GM06990 (cell line): ENCODE measurements at regions not wholly inside any gene's neighbourhood (a gene's known extent, or its start where the extent isn't known, plus 50 kb on each side); places are given as distances from the start of the nearest gene placed in this dataset.
A peak's percentile ranks its signal among the peaks of the same experiment; 100 is the strongest.

Experiments
- DNase-seq: peaks from one replicate; pipeline ENCODE4 v3.0.0-alpha.2; 2011; ENCODE audit not compliant: insufficient read length; ENCODE audit errors: extremely low read depth
- H3K27me3 ChIP-seq: replicated peaks from 2 replicates; pipeline ENCODE4 v1.6.0; 2011; ENCODE audit warnings: low read length; ENCODE audit not compliant: control insufficient read depth, insufficient read depth
- H3K36me3 ChIP-seq: 2 replicates; pipeline ENCODE4 v1.5.1; 2011; ENCODE audit warnings: low read length; ENCODE audit not compliant: control insufficient read depth, insufficient read depth
- H3K4me3 ChIP-seq: replicated peaks from 2 replicates; pipeline ENCODE4 v1.5.1; 2011; ENCODE audit warnings: low read depth, mild to moderate bottlenecking, control low read depth, low read length
- CTCF ChIP-seq: IDR thresholded peaks from 2 replicates; pipeline ENCODE4 v1.5.1; 2011; ENCODE audit warnings: low read length, control low read depth, mild to moderate bottlenecking, inconsistent platforms; ENCODE audit not compliant: insufficient read depth, poor library complexity, severe bottlenecking

GRCh38 chr2:144328938-144329337 lies 191.0 kb downstream of the ZEB2 start:
- no peak for DNase-seq
- no peak for TF ChIP-seq CTCF
- Histone ChIP-seq H3K36me3 (no peaks in the 10 kb centered on the region), H3K4me3 (no peak overlapping the region), H3K27me3 (no peaks in the 10 kb centered on the region)

GRCh38 chr2:144326825-144327224 lies 193.1 kb downstream of the ZEB2 start:
- no peak for TF ChIP-seq CTCF
- no peak for DNase-seq
- no peaks in the 10 kb centered on the region for H3K27me3 ChIP-seq

GRCh38 chr2:144325086-144325485 lies 194.8 kb downstream of the ZEB2 start:
- Histone ChIP-seq H3K27me3 (no peaks in the 10 kb centered on the region), H3K4me3 (no peak overlapping the region), H3K36me3 (no peaks in the 10 kb centered on the region)
- no peak for TF ChIP-seq CTCF
- no peak for DNase-seq

More at GRCh38 chr2:144326825-144327224, 193.1 kb downstream of the ZEB2 start:
- no peaks in the 10 kb centered on the region for H3K36me3 ChIP-seq
- no peak overlapping the region for H3K4me3 ChIP-seq

- no peaks in the 10 kb centered on the region for H3K27me3 ChIP-seq
- H3K36me3 ChIP-seq = no peaks in the 10 kb centered on the region
- TF ChIP-seq CTCF = no peak
- peak overlapping the region; percentile 21; the same call in 1 of the 2 replicates for H3K4me3 ChIP-seq
- DNase-seq = no peak
Observed at GRCh38 chr2:144324446-144325045, 195.4 kb downstream of the ZEB2 start.

GRCh38 chr2:144323946-144324345 lies 196.0 kb downstream of the ZEB2 start:
- no peak for DNase-seq
- H3K27me3 ChIP-seq = no peaks in the 10 kb centered on the region
- TF ChIP-seq CTCF = no peak
- H3K36me3 ChIP-seq = no peaks in the 10 kb centered on the region
- no peak overlapping the region for H3K4me3 ChIP-seq

- Histone ChIP-seq H3K4me3 (no peak overlapping the region), H3K27me3 (no peaks in the 10 kb centered on the region), H3K36me3 (no peaks in the 10 kb centered on the region)
- no peak for TF ChIP-seq CTCF
- no peak for DNase-seq
Observed at GRCh38 chr2:144322379-144322778, 197.5 kb downstream of the ZEB2 start.
